ENCODE measurements at regions not wholly inside any gene's neighbourhood (a gene's known extent, or its start where the extent isn't known, plus 50 kb on each side); places are given as distances from the start of the nearest gene placed in this dataset.

DNA sequence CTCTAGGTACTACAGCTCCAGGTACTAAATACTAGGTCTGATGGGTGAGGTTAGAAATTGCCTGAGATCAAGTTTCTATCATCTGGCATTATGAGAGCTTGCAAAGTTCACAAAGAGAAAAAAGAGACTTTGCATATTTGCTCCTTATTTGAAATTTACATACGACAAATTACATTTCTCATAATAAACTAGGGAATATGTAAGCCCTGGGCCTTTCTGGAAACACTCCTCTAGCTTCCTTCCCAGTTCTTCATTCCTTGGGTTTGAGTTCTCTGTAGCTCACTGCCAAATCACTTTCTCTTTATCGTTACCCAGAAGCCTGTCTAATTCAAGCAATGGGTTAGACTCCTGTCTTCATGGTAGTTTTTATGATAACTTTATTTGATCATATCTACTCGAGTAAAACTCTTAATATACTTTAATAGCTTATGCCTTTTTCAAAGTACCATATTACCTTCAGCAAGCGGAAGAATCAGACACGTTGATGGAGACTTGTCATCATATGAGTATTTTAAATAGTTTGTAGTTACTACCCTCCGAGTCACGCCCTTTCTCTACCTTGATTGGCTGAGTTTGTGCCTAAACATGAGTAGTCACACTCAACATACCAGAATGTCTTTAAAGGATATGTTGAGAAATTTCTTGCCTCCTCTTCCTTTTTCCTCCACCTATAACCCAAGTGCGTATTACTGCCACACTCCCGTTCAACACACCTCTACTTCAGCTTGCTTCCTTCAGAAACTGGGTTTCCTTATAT, 150.5 kb downstream of the DKK1 start:
- TF ChIP-seq, protein P1, sequence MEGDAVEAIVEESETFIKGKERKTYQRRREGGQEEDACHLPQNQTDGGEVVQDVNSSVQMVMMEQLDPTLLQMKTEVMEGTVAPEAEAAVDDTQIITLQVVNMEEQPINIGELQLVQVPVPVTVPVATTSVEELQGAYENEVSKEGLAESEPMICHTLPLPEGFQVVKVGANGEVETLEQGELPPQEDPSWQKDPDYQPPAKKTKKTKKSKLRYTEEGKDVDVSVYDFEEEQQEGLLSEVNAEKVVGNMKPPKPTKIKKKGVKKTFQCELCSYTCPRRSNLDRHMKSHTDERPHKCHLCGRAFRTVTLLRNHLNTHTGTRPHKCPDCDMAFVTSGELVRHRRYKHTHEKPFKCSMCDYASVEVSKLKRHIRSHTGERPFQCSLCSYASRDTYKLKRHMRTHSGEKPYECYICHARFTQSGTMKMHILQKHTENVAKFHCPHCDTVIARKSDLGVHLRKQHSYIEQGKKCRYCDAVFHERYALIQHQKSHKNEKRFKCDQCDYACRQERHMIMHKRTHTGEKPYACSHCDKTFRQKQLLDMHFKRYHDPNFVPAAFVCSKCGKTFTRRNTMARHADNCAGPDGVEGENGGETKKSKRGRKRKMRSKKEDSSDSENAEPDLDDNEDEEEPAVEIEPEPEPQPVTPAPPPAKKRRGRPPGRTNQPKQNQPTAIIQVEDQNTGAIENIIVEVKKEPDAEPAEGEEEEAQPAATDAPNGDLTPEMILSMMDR (IDR thresholded peaks at IDR 0.05; ENCODE audit: insufficient read depth, low read depth, low read length), result no peak
- TF ChIP-seq EZH2 (IDR thresholded peaks at IDR 0.05; ENCODE audit: insufficient read depth, low read length), result no peak
- Histone ChIP-seq H3K36me3 (ENCODE audit: insufficient read depth, low read length) (no peaks in the 10 kb centered on the region), H3K4me3 (ENCODE audit: insufficient read depth, low read depth, low read length) (no peak overlapping the region), H3K9me3 (ENCODE audit: insufficient read depth, low read depth, low read length) (no peaks in the 10 kb centered on the region), H3K4me2 (ENCODE audit: low read length) (no peak overlapping the region), H2AFZ (ENCODE audit: low read depth, low read length) (no peak overlapping the region), H3K27me3 (ENCODE audit: insufficient read depth, low read length) (no peaks in the 10 kb centered on the region), H3K79me2 (ENCODE audit: insufficient read depth, low read length) (no peaks in the 10 kb centered on the region), H3K9ac (ENCODE audit: low read length) (no peak overlapping the region), H3K4me1 (ENCODE audit: insufficient read depth, low read length) (no peaks in the 10 kb centered on the region), H3K27ac (ENCODE audit: low read depth, low read length) (no peak overlapping the region), H4K20me1 (ENCODE audit: insufficient read depth, low read length) (no peaks in the 10 kb centered on the region)
- Mint-ChIP-seq H3K4me3 (ENCODE audit: unreplicated experiment) (no peak overlapping the region), H3K36me3 (ENCODE audit: low read depth, unreplicated experiment) (no peaks in the 10 kb centered on the region), H3K9me3 (ENCODE audit: unreplicated experiment) (no peaks in the 10 kb centered on the region), H3K4me1 (ENCODE audit: low read depth, unreplicated experiment) (no peaks in the 10 kb centered on the region), H3K27me3 (ENCODE audit: low read depth, unreplicated experiment) (no peaks in the 10 kb centered on the region), H3K27ac (ENCODE audit: unreplicated experiment) (no peak overlapping the region)
- no peak for FAIRE-seq
- DNase-seq (ENCODE audit: low read depth), result no peak

- H3K27ac Mint-ChIP-seq (ENCODE audit: unreplicated experiment), result no peak overlapping the region
- no peaks in the 10 kb centered on the region for H3K4me1 Mint-ChIP-seq (ENCODE audit: low read depth, unreplicated experiment)
- H3K36me3 ChIP-seq (ENCODE audit: insufficient read depth, low read length), result no peaks in the 10 kb centered on the region
- H3K4me3 Mint-ChIP-seq (ENCODE audit: unreplicated experiment), result no peak overlapping the region
- no peaks in the 10 kb centered on the region for H4K20me1 ChIP-seq (ENCODE audit: insufficient read depth, low read length)
- H3K27me3 ChIP-seq (ENCODE audit: insufficient read depth, low read length), result no peaks in the 10 kb centered on the region
- H3K4me3 ChIP-seq (ENCODE audit: insufficient read depth, low read depth, low read length), result no peak overlapping the region
- H3K9me3 Mint-ChIP-seq (ENCODE audit: unreplicated experiment), result no peaks in the 10 kb centered on the region
- no peaks in the 10 kb centered on the region for H3K27me3 Mint-ChIP-seq (ENCODE audit: low read depth, unreplicated experiment)
- TF ChIP-seq, protein P1 (IDR thresholded peaks at IDR 0.05; ENCODE audit: insufficient read depth, low read depth, low read length), result no peak
- TF ChIP-seq EZH2 (IDR thresholded peaks at IDR 0.05; ENCODE audit: insufficient read depth, low read length), result no peak
- no peak overlapping the region for H3K4me2 ChIP-seq (ENCODE audit: low read length)
- no peak overlapping the region for H3K9ac ChIP-seq (ENCODE audit: low read length)
- DNase-seq (ENCODE audit: low read depth) (no peak), FAIRE-seq (no peak)
- H2AFZ ChIP-seq (ENCODE audit: low read depth, low read length), result no peak overlapping the region
- H3K9me3 ChIP-seq (ENCODE audit: insufficient read depth, low read depth, low read length), result no peaks in the 10 kb centered on the region
- no peak overlapping the region for H3K27ac ChIP-seq (ENCODE audit: low read depth, low read length)
- H3K36me3 Mint-ChIP-seq (ENCODE audit: low read depth, unreplicated experiment), result no peaks in the 10 kb centered on the region
- no peaks in the 10 kb centered on the region for H3K4me1 ChIP-seq (ENCODE audit: insufficient read depth, low read length)
- no peaks in the 10 kb centered on the region for H3K79me2 ChIP-seq (ENCODE audit: insufficient read depth, low read length)
Observed at GRCh38 chr10:52465202-52465601, 151.1 kb downstream of the DKK1 start.

- H3K27ac Mint-ChIP-seq (ENCODE audit: unreplicated experiment), result no peak overlapping the region
- H3K27ac ChIP-seq (ENCODE audit: low read depth, low read length), result no peak overlapping the region
- H3K36me3 ChIP-seq (ENCODE audit: insufficient read depth, low read length), result no peaks in the 10 kb centered on the region
- no peak overlapping the region for H3K4me3 Mint-ChIP-seq (ENCODE audit: unreplicated experiment)
- no peaks in the 10 kb centered on the region for H4K20me1 ChIP-seq (ENCODE audit: insufficient read depth, low read length)
- H3K9me3 ChIP-seq (ENCODE audit: insufficient read depth, low read depth, low read length), result no peaks in the 10 kb centered on the region
- TF ChIP-seq, protein P1 (IDR thresholded peaks at IDR 0.05; ENCODE audit: insufficient read depth, low read depth, low read length), result no peak
- TF ChIP-seq EZH2 (IDR thresholded peaks at IDR 0.05; ENCODE audit: insufficient read depth, low read length), result no peak
- peak overlapping the region; percentile 59 for H2AFZ ChIP-seq (ENCODE audit: low read depth, low read length)
- H3K27me3 ChIP-seq (ENCODE audit: insufficient read depth, low read length), result no peaks in the 10 kb centered on the region
- no peaks in the 10 kb centered on the region for H3K36me3 Mint-ChIP-seq (ENCODE audit: low read depth, unreplicated experiment)
- DNase-seq (ENCODE audit: low read depth) (no peak), FAIRE-seq (peak; percentile 43)
- no peak overlapping the region for H3K9ac ChIP-seq (ENCODE audit: low read length)
- no peak overlapping the region for H3K4me2 ChIP-seq (ENCODE audit: low read length)
- H3K4me1 Mint-ChIP-seq (ENCODE audit: low read depth, unreplicated experiment), result no peaks in the 10 kb centered on the region
- H3K79me2 ChIP-seq (ENCODE audit: insufficient read depth, low read length), result no peaks in the 10 kb centered on the region
- H3K27me3 Mint-ChIP-seq (ENCODE audit: low read depth, unreplicated experiment), result no peaks in the 10 kb centered on the region
- no peaks in the 10 kb centered on the region for H3K4me1 ChIP-seq (ENCODE audit: insufficient read depth, low read length)
- H3K9me3 Mint-ChIP-seq (ENCODE audit: unreplicated experiment), result no peaks in the 10 kb centered on the region
- no peak overlapping the region for H3K4me3 ChIP-seq (ENCODE audit: insufficient read depth, low read depth, low read length)
Observed at GRCh38 chr10:52466464-52466863, 152.4 kb downstream of the DKK1 start.

Measured in astrocyte (in vitro differentiated cells and primary cell).